Activated T-cell treated with anti-CD3 and anti-CD28 coated beads, Interleukin-2, amount 50 U/mL, for 48 hours (primary cell): ENCODE measurements at regions not wholly inside any gene's neighbourhood (a gene's known extent, or its start where the extent isn't known, plus 50 kb on each side); places are given as distances from the start of the nearest gene placed in this dataset.

Experiments used
- DNase-seq, 2 experiments: peaks; one replicate each; pipeline ENCODE4 v3.0.0-alpha.2; 2020

DNA sequence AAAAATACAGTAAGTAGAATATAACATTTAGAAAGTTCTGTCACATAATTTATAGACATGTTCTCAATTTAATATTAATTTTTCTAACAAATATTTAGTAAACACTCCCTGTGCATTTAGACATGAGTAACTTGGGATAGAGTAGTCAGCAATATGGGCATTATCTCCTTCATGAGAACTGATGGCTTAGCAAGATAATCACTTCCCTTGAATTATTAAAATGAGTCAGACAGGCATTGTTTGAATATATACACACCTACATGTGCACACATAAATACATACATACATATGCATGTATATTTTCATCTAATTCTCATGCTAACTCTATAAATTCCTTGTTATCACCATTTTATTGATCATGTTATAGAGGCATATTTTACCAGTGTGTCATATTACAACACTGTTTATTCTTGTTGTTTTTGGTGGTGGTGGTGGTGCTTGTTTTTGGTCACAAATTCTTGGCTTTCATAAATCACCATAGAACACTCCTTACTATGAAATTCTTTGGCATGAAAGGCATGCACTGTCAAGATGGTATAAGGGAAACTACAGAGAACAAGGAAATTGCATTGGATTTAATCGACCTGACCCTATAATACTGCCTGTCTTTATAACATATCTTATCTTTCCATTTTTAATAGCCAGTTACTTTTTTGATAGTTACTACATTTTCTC lies 434.5 kb upstream of the MANEA start:
- no peak for DNase-seq

GRCh38 chr6:95143408-95144180 lies 433.7 kb upstream of the MANEA start:
- DNase-seq: no peak

DNA sequence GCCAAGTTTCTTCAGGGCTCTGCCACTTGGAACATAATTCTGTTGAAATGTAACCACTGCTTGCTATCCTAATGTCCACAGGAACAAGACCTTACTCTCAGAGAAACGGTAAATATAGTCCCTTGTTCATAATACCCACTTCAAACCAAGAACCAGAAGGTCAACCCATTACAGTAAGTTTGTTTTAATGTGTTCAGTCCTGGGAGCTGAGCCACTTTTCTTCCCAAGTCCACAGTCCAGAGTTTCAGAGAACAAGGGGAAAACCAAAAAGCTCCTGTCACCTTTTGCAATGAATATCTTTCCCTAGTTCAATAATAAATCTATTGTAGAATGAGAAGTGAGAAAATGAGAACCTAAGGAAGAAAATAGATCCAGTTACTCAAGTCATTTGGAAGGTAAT lies 431.9 kb upstream of the MANEA start:
- no peak for DNase-seq

GRCh38 chr6:95159557-95159956 lies 417.8 kb upstream of the MANEA start:
- no peak for DNase-seq

DNA sequence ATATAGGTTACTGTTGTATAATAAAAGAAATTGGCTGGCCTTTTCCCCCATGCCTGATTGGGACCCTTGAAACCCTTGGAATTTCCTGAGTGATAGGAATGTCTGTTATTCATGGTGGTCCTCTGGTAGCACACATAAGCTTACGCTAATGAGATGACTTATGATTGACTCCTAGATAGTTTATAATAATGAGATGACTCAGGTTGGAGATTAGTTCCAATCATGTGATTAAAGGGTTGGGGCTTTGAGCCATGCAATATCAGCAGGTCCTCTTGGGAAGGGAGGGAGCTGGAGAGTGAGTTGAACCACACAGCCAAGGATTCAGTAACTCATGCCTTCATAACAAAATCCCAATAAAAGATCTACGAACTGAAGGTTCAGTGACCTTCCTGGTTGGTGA lies 407.6 kb upstream of the MANEA start:
- DNase-seq: no peak

GRCh38 chr6:95175927-95176675 lies 401.2 kb upstream of the MANEA start:
- DNase-seq: no peak

GRCh38 chr6:95185874-95186273 lies 391.5 kb upstream of the MANEA start:
- DNase-seq: no peak

DNA sequence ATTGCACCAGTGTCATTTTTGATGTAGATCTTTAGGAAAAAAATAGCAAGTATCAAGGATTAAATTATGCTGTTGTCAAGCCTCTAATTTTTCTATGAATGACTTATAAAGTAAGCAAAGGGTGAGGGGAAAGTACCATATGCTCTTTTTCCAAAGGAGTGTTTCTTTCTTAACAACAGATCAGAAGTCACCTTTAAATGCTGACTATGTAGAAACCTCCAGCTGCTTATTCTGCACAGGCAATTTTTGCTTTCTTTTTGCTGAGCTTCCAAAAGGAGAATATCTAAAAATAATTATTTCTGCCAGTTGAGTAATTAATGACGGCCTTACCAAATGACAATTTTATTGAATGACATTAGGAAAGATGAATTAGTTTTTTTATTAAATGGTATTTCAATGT lies 390.6 kb upstream of the MANEA start:
- no peak for DNase-seq

- no peak for DNase-seq
These were observed 379.7 kb upstream of the MANEA start for GRCh38 chr6:95197590-95197989.

DNA sequence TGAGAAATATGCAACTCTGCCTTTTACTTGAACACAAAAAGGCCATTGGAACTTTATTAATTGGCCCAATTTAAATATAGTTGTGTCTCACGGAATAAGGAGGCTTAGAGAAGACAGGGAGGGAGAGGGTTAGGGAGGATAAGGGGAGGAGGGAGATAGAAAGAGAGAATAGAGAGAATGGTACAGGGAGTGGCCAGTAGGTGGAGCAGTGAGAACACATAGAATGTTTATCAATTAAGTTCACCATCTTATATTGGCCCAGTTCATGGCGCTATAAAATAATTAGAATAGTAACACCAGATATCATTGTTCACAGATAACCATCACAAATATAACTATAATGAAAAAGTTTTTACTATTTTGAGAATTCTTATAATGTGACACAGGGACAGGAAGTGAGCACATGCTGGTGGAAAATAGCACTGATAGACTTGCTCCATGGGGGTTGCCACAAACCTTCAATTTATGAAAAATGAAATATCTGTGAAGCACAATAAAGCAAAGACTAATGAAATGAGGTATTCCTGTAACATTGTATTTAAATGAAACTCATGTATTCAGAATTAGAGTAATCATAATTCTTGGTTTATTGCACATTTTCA lies 374.1 kb upstream of the MANEA start:
- no peak for DNase-seq

GRCh38 chr6:95204178-95204577 lies 373.2 kb upstream of the MANEA start:
- DNase-seq: no peak

DNA sequence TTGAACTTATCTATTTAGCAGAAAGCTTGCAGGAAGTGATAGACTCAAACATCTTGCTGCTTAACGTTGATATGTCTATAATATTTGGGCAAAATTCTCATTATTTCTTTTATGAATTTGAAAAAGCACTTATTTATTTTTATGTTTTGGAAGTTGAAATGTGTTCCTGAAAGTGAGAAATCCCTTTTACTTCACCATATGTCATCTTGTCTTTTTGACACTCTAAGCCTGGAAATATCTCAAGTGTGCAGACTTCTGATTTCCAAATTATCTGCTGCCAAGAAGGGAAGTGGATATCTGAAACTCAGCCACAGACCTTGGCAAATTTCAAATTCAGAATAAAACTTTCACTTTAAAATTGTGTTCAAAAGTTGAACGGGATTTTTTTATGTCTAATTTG lies 368.7 kb upstream of the MANEA start:
- DNase-seq: no peak

GRCh38 chr6:95209074-95209473 lies 368.3 kb upstream of the MANEA start:
- DNase-seq: no peak

GRCh38 chr6:95216555-95216954 lies 360.8 kb upstream of the MANEA start:
- no peak for DNase-seq

DNA sequence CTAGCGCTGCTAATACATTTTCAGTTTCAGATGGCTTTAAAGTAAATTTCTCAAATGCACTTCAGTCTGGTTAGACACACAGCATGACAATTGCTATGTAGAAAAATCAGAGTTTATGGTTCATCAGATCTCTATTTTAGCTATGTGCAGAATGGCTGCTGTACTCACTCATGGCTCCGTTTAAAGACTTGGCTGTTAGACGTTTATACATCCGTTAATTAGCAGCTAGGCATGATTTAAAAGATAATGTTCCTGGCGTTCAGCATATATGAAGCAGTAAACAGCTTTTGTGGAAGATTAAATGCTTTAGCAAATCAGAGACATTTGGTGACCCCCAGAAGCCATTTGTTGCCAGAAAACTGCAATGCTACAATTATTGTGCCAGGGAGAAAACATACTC lies 350.0 kb upstream of the MANEA start:
- no peak for DNase-seq

DNA sequence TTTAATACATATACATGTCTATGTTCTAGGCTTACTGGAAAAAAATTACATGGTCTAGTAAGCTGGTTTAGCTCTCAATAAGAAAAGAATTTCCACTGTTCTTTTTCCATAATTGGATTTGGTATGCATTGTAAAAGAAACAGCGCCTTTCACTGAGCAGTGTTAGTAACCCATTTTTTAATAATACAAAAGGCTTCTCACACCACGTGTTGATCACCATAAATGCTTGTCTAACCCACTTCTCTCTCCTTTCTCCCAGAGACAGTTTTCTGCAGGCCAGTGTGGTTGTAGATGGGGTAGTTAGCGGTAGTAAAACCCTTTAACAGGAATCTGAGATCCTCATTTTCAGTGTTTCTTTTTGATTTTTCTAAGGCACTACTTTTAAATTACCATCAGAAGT lies 348.7 kb upstream of the MANEA start:
- no peak for DNase-seq

GRCh38 chr6:95230071-95230740 lies 347.1 kb upstream of the MANEA start:
- DNase-seq: no peak

GRCh38 chr6:95231416-95231815 lies 345.9 kb upstream of the MANEA start:
- DNase-seq: no peak

- DNase-seq: no peak
These were observed 344.9 kb upstream of the MANEA start for GRCh38 chr6:95232446-95232845.

DNA sequence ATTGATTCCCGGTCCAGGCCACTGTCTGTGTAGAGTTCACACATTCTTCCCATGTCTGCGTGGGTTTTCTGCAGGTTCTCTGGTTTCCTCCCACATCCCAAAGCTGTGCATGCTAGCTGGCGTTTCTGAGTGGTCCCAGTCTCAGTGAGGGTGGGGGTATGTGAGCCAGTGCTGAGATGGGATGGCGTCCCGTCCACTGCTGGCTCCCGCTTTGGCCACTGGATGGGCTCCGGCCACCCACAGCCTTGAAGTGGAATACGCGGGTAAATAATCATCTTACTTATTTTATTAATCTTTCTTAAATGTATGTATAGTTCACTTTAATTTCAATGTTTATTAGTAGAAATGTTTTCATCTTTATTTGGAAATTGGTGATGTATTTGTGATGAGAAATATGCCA lies 343.5 kb upstream of the MANEA start:
- DNase-seq: no peak

GRCh38 chr6:95240514-95240913 lies 336.8 kb upstream of the MANEA start:
- DNase-seq: no peak

DNA sequence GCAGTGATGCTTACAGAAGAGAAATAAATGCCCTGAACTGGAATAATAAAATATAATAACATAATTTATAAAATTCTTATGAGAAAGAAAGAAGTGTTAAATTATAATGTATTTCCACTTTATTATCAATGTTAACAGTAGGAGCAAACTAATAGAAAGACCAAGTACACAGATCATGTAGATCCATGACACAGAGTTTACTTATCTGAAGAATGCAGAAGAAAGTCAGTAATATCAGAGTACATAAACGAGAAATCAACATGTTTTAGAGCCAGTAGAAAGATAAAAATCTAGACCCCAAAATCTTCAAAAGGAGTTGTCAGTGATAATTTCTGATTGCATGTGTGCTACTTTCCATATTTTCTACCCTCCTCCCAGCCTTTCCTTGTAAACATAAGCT lies 334.8 kb upstream of the MANEA start:
- no peak for DNase-seq

DNA sequence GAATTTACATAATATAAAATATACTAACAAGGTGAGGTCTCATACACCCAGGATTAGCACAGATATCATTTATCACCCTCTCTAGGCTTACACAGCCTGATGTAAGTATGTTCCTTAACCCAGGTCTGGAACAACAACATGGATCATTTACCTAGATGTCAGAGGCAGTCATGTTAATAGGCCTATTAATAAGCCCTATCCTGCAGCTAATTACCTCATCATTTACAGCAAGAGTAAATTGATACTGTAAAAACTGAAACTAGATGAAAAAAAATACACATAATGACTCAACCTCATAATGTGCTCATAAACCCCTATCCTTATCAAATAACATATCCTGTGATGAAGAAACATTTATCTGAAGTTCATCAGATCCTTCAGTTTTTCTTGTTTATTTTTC lies 334.3 kb upstream of the MANEA start:
- DNase-seq: no peak
